Tibial nerve (tissue), 4 donors: ENCODE measurements at regions not wholly inside any gene's neighbourhood (a gene's known extent, or its start where the extent isn't known, plus 50 kb on each side); places are given as distances from the start of the nearest gene placed in this dataset.

Experiments used
- CTCF ChIP-seq, 5 experiments: fragments of 200-600 bp in 3 of 5; fragments of 450-650 bp in 2 of 5; sonication (generic) in 3 of 5; IDR thresholded peaks; one replicate each; pipeline ENCODE4 v1.5.1; 2016 to 2019; ENCODE audit warnings: antibody characterized with exemption in 5 of 5, mild to moderate bottlenecking in 3 of 5, moderate library complexity in 2 of 5
- EP300 ChIP-seq, 2 donors: sonication (generic); formaldehyde crosslinking; IDR thresholded peaks; one replicate each; pipeline ENCODE4 v1.6.1; 2017; ENCODE audit warnings: antibody characterized with exemption in 2 of 2, mild to moderate bottlenecking in 1 of 2
- POLR2A ChIP-seq, 2 donors: fragments of 450-650 bp; IDR thresholded peaks; one replicate each; pipeline ENCODE4 v1.6.1; 2017; ENCODE audit warnings: antibody characterized with exemption in 2 of 2, mild to moderate bottlenecking in 2 of 2, moderate library complexity in 2 of 2

GRCh38 chr2:107475859-107476258 is 350.8 kb upstream of the RGPD4 start:
- no peak for TF ChIP-seq CTCF (IDR thresholded peaks at IDR 0.05)
- TF ChIP-seq POLR2A (IDR thresholded peaks at IDR 0.05): no peak
- TF ChIP-seq EP300 (IDR thresholded peaks at IDR 0.05): no peak
